ENCODE measurements at regions not wholly inside any gene's neighbourhood (a gene's known extent, or its start where the extent isn't known, plus 50 kb on each side); places are given as distances from the start of the nearest gene placed in this dataset.

DNA sequence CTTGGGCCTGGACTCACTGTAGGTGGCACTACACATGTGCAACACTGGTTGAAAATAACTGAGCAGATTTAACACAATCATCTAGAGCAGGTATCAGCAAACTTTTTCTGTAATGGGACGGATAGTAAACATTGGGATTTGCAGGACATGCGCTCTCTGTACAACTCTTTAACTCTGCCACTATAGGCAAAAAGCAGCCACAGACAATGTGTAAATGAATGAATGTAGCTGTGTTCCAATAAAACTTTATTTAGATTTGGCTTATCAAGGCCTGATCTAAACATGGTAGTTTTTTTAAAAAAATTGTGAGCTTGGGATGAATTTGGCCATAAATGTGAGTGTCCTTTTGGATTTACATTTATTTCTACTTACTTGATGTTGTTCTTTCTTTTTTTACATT is 407.3 kb downstream of the FAT4 start:
- no peak for TF ChIP-seq CTCF (IDR thresholded peaks at IDR 0.05)
- TF ChIP-seq POLR2A (IDR thresholded peaks at IDR 0.05), result no peak

Data from Peyer's patch (tissue), 4 donors.